ENCODE measurements at regions not wholly inside any gene's neighbourhood (a gene's known extent, or its start where the extent isn't known, plus 50 kb on each side); places are given as distances from the start of the nearest gene placed in this dataset.

DNA sequence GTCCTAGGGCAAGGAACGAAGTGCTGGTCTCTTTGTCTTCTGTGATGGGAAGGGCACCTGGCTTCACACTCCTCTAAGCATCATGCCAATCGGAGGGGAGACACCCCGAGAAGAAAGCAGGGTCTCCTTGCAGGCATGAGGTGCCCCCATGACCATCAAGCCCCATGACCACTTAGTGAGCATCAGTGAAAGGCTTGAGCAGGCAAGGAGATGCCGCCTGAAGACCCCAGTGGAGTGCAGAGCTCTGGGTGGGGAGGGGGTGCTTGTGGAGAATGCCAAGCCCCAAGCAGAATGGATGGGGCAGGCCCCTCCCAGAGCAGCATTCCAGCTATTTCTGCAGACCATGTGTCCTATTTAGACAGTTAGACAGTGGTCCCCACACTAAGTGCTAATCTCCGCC, 232.7 kb upstream of the TNRC6C start:
- DNase-seq (ENCODE audit: low read depth in 2 of 2): no peak

GRCh38 chr17:77726549-77727006, 231.9 kb upstream of the TNRC6C start:
- DNase-seq (ENCODE audit: low read depth in 2 of 2): no peak

DNA sequence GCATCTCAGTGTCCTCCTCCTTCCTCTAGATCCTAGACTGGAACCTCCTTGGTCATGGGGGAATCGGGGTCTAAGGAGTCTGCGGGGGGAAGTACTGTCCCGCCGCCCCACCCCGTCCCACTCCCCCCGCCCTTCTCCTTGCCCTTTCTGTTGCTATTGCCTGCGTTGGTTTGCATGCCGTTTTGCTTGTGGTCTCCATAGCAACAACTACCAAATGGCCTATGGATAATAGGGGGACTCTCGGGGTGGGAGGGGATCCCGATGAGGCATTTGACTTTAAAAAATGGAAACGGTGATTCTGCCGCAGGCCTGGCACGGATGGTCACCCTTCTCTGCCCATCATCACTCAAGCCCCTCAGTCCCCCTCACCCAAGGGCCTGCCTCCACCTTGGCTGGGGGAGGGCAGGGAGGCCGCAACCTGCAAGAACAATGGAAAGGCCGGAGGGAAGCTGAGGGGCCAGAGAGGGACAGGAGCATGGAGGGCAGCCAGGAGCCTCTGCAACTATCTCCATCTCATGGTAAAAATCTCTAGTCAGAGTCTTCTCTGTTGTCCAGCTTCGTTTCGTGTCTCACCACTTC, 231.4 kb upstream of the TNRC6C start:
- no peak for DNase-seq (ENCODE audit: low read depth in 2 of 2)

DNA sequence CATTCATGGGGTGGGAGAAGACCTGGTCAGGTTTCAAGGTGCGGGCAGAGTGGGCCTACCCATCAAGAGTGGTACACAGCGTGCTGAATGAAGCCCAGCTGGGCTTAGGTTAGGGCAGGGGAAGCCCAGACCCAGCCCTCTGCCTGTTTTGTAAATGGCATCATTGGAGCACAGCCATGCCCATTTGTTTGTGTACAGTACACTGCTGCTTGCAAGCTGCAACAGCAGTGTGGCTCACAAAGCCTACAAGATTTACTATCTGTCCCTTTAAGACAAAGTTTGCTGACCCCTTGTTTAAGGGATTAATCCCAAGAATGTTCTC, 230.1 kb upstream of the TNRC6C start:
- DNase-seq (ENCODE audit: low read depth in 2 of 2): no peak

- DNase-seq (ENCODE audit: low read depth in 2 of 2): no peak
Measured at GRCh38 chr17:77728871-77729270, 229.6 kb upstream of the TNRC6C start.

DNA sequence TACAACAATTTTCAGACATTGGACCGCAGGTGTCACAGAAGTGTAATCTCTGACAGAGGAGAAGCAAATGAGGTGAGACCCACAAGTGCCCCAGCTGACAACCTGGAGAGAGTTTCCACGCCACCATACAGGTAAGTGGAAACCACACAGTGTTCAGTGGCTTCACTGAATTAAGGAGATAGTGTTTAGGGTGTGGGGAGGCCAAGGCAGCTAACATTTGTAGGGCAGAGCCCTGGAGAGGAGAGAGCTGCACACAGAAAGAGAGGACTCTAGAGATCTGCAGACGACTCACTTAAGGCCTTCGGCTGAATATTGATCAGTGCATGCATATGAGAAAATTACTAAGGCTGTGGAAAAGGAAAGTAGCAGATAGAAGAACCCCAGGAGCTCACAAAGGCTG, 228.9 kb upstream of the TNRC6C start:
- DNase-seq (ENCODE audit: low read depth in 2 of 2): no peak

- no peak for DNase-seq (ENCODE audit: low read depth in 2 of 2)
Measured at GRCh38 chr17:77730376-77730775, 228.1 kb upstream of the TNRC6C start.

DNA sequence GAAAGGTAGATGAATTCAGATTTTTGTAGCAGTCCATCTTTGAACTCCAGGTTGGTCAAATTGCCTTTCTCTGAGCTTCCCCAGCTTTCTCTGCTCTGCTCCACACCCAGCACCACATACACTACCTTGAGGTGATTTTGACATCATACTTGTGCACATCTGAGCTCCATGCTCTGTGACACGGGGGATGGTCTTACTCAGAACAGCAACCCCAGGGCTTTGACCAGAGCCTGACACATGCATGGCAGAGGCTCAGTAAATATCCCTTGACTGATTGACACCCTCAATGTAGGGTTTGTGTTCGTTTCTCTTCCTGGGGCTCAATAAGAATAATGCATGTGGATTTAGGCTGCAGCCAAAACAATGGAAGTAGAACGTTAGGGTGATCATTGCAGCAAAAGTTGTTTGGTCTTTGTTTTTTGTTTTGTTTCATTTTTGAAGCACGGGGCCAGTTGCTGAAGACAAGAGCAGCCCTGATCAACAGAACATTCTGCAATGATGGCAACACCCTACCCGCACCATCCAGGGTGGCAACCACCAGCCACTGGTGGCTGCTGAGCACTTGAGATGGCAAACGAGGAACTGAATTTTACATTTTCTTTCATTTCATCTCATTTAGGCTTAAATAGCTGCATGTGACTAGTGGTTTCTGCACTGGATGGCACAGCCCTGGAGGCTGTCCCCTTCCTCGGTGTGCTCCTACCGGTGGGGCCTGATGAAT, 224.8 kb upstream of the TNRC6C start:
- DNase-seq (ENCODE audit: low read depth in 2 of 2): no peak

DNA sequence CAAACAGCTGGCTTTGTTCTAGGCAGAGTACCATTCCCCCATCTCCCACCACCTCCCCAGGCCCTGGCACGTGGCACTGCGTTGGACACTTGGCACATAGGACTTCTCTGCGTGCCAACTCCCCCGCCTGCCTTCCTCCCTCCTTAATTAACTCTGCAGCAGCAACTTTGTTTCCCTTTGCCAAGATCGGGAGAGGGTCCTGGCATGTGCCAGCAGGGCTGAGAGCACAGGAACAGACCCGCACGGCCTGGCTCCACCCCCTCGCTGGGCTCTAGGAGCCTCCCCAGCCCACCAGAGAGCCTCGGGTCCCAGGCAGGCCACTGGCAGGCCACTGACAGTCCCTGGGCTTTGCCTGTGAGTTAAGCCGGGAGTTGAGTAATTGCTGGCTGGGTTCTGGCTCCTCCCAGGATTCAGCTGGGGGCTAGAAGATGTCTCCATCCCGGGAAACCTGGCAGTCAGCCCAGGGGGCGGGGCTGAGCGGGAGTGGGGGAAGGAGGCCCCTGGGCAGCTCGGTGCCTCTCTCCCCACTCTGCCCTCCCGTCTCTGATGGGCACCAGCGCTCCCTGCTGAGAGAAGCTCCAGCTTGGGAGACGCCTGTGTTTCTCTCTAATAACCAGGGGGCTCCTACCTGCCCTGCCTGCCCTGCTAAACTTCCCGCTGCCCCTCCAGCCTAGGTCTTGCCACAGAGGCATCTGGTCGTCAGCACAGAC, 224.0 kb upstream of the TNRC6C start:
- peak; percentile 15 to 17 for DNase-seq (ENCODE audit: low read depth in 2 of 2)

- no peak for DNase-seq (ENCODE audit: low read depth in 2 of 2)
Measured at GRCh38 chr17:77735081-77735565, 223.4 kb upstream of the TNRC6C start.

GRCh38 chr17:77735566-77736198, 222.8 kb upstream of the TNRC6C start:
- DNase-seq (ENCODE audit: low read depth in 2 of 2): no peak

GRCh38 chr17:77736199-77736585, 222.3 kb upstream of the TNRC6C start:
- DNase-seq (ENCODE audit: low read depth in 2 of 2): no peak

GRCh38 chr17:77736721-77737120, 221.8 kb upstream of the TNRC6C start:
- no peak for DNase-seq (ENCODE audit: low read depth in 2 of 2)

DNA sequence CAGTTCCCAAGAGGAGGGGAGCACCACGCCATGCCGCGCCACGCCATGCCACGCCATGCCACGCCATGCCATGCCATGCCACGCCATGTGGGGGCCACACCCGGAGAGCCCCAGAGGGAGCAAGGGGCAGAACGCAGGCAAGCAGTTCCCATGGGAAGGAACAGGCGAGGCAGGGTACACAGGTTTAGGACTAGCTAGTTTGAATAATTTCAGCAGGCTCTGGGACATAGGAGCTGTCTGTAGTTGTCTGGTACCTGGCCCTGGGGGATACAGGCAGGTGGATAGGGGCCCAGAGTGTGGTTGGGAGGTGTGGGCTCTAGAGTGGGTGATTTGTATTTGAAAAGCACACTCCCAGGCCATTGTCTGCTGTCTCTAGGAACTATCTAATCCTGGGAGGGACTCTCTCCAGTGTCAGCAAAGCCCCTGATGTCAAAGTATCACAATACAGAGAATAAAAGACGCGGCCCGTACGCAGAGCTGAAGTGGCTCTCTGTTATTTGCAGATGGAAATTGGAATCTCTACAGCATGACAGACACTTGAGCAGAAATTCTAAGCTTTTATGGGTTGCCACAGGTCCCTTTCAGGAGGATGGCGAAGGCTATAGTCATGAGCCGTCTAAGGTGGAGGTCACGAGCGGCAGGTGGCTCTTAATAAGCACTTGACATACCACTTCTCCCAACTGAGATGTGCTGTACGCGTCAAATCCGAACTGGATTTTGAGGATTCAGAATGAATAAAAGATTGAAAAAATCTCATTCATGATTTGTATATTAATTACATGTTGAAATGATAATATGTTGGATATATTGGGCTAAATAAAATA, 220.8 kb upstream of the TNRC6C start:
- DNase-seq (ENCODE audit: low read depth in 2 of 2): no peak

DNA sequence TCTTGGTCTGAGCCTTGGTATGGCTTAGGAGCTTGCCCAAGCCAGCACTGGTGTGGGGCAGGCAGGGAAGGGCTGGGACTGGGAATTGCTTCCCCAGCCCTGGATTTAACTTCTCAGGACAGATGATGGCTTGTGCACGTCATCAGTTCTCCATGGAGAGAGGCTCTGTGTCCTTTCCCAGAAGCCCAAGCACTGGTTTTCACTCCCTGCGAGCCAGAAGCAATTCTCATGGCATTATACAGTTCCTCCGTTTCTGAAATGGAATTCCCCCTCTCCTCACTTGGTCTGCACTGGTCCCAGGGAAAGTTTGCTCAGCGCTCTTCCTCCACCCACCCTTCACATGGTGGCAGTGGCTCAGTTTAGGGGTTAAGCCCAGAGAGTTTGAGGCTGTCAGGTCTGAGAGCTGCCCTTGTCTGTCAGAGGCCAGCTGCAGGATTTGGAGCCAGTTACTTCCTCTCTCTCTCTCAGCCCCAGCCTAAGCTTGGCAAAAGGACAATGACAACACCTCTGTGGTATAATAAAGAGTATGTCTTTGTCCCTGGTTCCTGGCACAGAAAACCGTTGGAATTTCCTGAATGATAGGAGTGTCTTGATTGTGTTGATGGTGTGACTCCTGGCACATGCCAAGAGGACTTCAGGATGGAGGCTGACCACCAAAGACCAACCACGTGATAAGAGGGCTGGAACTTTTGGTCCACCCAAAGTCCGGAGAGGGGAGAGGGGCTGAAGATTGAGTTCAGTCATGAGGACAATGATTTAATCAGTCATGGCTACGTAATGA, 219.6 kb upstream of the TNRC6C start:
- DNase-seq (ENCODE audit: low read depth in 2 of 2): no peak

- DNase-seq (ENCODE audit: low read depth in 2 of 2): no peak
Measured at GRCh38 chr17:77740481-77740880, 218.0 kb upstream of the TNRC6C start.

GRCh38 chr17:77741109-77741508, 217.4 kb upstream of the TNRC6C start:
- DNase-seq (ENCODE audit: low read depth in 2 of 2): no peak

DNA sequence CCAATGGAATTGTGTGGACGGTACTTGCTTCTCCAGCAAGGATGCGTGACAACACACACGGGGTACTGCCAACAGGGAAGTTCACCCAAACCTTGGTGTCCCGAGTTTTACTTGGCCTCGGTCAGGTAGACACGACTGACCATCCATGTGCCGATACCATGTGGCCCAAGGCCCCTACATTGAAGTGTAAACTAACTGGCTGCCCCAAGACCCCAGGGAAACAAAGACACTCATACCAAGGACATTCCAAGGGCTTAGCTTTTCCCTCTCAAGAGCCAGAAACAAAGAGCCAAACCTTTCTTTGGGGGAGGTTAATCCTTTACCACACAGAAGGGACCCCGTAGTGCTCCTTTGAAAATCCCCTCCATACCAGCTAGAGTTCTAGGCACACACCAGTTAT, 215.9 kb upstream of the TNRC6C start:
- DNase-seq (ENCODE audit: low read depth in 2 of 2): no peak

- no peak for DNase-seq (ENCODE audit: low read depth in 2 of 2)
Measured at GRCh38 chr17:77744066-77744988, 214.2 kb upstream of the TNRC6C start.

- no peak for DNase-seq (ENCODE audit: low read depth in 2 of 2)
Measured at GRCh38 chr17:77745702-77746101, 212.8 kb upstream of the TNRC6C start.

Data from fibroblast of skin of left biceps (primary cell).